C4-2B (cell line): ENCODE measurements at regions not wholly inside any gene's neighbourhood (a gene's known extent, or its start where the extent isn't known, plus 50 kb on each side); places are given as distances from the start of the nearest gene placed in this dataset.

Experiments
- CTCF ChIP-seq: fragments of 450-650 bp; conservative IDR thresholded peaks from 2 replicates; pipeline ENCODE4 v1.5.1; 2017; ENCODE audit warnings: mild to moderate bottlenecking
- ZFX ChIP-seq: fragments of 450-650 bp; IDR thresholded peaks from 2 replicates; pipeline ENCODE4 v1.6.1; 2017

GRCh38 chr5:82610686-82611085 lies 332.5 kb upstream of the RPS23 start:
- TF ChIP-seq CTCF (no peak), ZFX (no peak)
